ENCODE measurements at regions not wholly inside any gene's neighbourhood (a gene's known extent, or its start where the extent isn't known, plus 50 kb on each side); places are given as distances from the start of the nearest gene placed in this dataset.

DNA sequence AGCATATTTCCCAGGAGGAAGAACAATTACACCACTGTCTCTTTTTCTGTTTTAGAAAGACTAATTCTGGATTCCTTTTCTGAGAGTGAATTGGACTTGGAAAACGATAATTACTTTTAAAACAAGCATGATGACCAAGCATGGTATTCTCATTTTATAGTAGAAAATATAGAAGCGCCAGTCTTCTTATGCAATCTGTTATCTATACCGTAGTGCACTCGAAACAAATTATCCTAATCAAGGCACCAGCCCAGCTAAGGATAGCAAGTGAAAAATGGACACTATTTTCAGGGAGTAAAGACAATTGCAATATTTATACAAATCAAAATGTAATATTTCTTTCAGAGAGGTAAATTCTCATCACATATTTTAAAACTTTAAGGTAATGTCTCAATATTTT lies 892.1 kb upstream of the POU3F3 start:
- TF ChIP-seq, protein P1, sequence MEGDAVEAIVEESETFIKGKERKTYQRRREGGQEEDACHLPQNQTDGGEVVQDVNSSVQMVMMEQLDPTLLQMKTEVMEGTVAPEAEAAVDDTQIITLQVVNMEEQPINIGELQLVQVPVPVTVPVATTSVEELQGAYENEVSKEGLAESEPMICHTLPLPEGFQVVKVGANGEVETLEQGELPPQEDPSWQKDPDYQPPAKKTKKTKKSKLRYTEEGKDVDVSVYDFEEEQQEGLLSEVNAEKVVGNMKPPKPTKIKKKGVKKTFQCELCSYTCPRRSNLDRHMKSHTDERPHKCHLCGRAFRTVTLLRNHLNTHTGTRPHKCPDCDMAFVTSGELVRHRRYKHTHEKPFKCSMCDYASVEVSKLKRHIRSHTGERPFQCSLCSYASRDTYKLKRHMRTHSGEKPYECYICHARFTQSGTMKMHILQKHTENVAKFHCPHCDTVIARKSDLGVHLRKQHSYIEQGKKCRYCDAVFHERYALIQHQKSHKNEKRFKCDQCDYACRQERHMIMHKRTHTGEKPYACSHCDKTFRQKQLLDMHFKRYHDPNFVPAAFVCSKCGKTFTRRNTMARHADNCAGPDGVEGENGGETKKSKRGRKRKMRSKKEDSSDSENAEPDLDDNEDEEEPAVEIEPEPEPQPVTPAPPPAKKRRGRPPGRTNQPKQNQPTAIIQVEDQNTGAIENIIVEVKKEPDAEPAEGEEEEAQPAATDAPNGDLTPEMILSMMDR (IDR thresholded peaks at IDR 0.05), result no peak
- no peak for TF ChIP-seq EZH2 (IDR thresholded peaks at IDR 0.05)
- TF ChIP-seq EZH2phosphoT487 (IDR thresholded peaks at IDR 0.05), result no peak

Measured in neural progenitor cell (in vitro differentiated cells).